ENCODE measurements at regions not wholly inside any gene's neighbourhood (a gene's known extent, or its start where the extent isn't known, plus 50 kb on each side); places are given as distances from the start of the nearest gene placed in this dataset.

- intact Hi-C loops (cut with DNase I): no loop called here
- ATAC-seq (no peak), DNase-seq (no peak)
- H3K9me3 ChIP-seq: no peaks in the 10 kb centered on the region
- TF ChIP-seq CTCF (IDR thresholded peaks at IDR 0.05): no peak
- H3K36me3 ChIP-seq: no peaks in the 10 kb centered on the region
- H3K4me1 ChIP-seq: no peaks in the 10 kb centered on the region
- H3K4me3 ChIP-seq: no peak overlapping the region
- H3K27ac ChIP-seq: no peak overlapping the region
- H3K27me3 ChIP-seq: no peaks in the 10 kb centered on the region
These were observed 96.9 kb upstream of the LIFR start for GRCh38 chr5:38653389-38653788.

DNA sequence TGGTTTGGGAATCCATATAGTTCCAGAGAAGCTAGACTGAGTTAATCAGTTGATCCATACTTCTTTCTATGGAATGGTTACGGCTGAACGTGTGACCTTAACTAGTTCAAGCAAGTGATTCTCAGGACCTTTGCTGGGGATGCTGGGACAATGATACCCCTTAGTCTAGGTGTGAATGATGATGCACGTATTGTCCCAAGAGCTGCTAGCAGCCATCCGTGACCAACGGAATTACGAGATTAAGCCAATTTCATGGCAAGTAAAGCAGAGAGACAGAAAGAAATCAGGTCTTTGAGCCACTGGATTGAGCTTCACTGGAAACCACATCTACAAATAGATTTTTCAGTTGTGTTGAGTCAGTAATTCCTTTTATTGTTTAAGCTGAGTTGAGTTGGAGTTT is 99.2 kb upstream of the LIFR start:
- Histone ChIP-seq H3K27me3 (no peaks in the 10 kb centered on the region), H3K4me3 (no peak overlapping the region), H3K4me1 (no peaks in the 10 kb centered on the region), H3K9me3 (no peaks in the 10 kb centered on the region), H3K36me3 (no peaks in the 10 kb centered on the region), H3K27ac (no peak overlapping the region)
- ATAC-seq (no peak), DNase-seq (no peak)
- intact Hi-C loops (cut with DNase I): no loop called here
- no peak for TF ChIP-seq CTCF (IDR thresholded peaks at IDR 0.05)

GRCh38 chr5:38656568-38656967 is 100.1 kb upstream of the LIFR start:
- TF ChIP-seq CTCF (IDR thresholded peaks at IDR 0.05): no peak
- no peaks in the 10 kb centered on the region for H3K9me3 ChIP-seq
- no peak for ATAC-seq
- no peaks in the 10 kb centered on the region for H3K36me3 ChIP-seq
- DNase-seq: no peak
- H3K4me3 ChIP-seq: no peak overlapping the region
- no peaks in the 10 kb centered on the region for H3K4me1 ChIP-seq
- no peak overlapping the region for H3K27ac ChIP-seq
- intact Hi-C loops (cut with DNase I): no loop called here
- no peaks in the 10 kb centered on the region for H3K27me3 ChIP-seq

- no peak for TF ChIP-seq CTCF (IDR thresholded peaks at IDR 0.05)
- DNase-seq: no peak
- H3K36me3 ChIP-seq: no peaks in the 10 kb centered on the region
- H3K27me3 ChIP-seq: no peaks in the 10 kb centered on the region
- ATAC-seq: no peak
- no peak overlapping the region for H3K27ac ChIP-seq
- no peak overlapping the region for H3K4me3 ChIP-seq
- H3K4me1 ChIP-seq: peaks cover 0 to under 1% of the 10 kb centered on the region in 2 donors
- no peaks in the 10 kb centered on the region for H3K9me3 ChIP-seq
- intact Hi-C loops (cut with DNase I): no loop called here
These were observed 100.6 kb upstream of the LIFR start for GRCh38 chr5:38657020-38657419.

GRCh38 chr5:38660194-38660668 is 103.8 kb upstream of the LIFR start:
- no peak overlapping the region for H3K27ac ChIP-seq
- no peak for TF ChIP-seq CTCF (IDR thresholded peaks at IDR 0.05)
- peaks cover 0 to 10% of the 10 kb centered on the region in 2 donors for H3K4me1 ChIP-seq
- no peak overlapping the region for H3K4me3 ChIP-seq
- H3K9me3 ChIP-seq: no peaks in the 10 kb centered on the region
- no peaks in the 10 kb centered on the region for H3K36me3 ChIP-seq
- no peak for DNase-seq
- ATAC-seq: no peak
- intact Hi-C loops (cut with DNase I): no loop called here
- no peaks in the 10 kb centered on the region for H3K27me3 ChIP-seq
